ENCODE measurements at regions not wholly inside any gene's neighbourhood (a gene's known extent, or its start where the extent isn't known, plus 50 kb on each side); places are given as distances from the start of the nearest gene placed in this dataset.

- no peak for TF ChIP-seq POLR2AphosphoS5 (IDR thresholded peaks at IDR 0.05)
- no peak for TF ChIP-seq CTCF (IDR thresholded peaks at IDR 0.05)
Measured at GRCh38 chr3:150022381-150023238, 51.9 kb upstream of the PFN2 start.
